ENCODE measurements at regions not wholly inside any gene's neighbourhood (a gene's known extent, or its start where the extent isn't known, plus 50 kb on each side); places are given as distances from the start of the nearest gene placed in this dataset.

DNA sequence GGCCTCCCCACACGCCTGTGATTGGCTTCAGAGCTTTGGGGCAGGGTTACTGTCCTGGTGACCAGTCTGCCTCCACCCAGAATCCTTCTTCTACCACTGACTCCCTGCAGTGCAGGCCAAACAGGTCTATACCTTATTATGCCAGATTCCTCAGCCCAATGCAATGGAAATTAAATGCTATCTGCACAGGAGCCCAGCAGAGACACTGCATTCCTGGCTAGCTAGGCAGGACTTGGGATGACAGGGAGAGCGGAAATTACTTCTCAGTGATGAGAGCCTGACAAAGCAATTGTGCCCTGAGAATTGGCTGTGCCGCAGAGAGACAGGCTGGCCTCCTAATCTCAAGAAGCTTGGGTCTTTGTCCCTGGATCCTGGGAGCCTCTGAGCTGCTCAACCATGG, 143.8 kb upstream of the NCAM1 start:
- DNase-seq (ENCODE audit: low spot score): no peak

DNA sequence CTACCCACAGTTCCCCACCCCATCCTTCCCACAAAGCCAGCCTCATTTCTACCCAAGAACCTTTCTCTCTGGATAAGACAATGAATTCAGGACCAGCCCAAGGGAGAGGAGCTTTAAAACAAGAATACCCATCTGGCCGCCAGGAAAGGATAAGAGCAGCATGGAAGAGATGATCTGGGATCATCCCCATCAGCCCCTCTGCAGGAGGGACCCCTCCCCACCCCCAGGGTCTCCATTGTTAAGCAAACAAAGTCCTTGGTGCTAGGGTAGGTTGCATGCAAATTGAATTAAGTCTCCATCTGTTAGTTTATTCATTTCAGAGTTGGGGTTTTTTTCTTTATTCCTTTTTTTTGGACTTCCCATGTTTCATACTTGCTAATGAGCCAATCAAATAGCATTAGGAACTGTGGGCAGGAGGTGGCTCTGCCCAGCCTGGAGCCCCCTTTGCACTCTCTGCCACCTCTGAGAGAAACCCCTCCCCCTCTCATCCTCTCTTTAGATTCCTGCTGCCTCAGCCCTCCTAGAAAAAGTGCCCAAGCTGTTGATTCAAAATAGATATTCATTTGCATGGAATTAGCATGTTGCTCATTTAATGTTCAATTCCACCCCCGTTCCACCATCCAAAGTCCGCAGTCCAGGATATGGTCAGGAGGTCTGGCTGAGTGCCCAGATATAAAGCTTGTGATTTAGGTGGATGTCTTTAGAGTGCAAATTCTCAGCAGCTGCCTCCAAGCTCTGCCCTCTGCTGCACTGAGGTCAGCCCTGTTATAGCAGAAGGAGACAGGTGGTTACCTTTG, 138.5 kb upstream of the NCAM1 start:
- no peak for DNase-seq (ENCODE audit: low spot score)

DNA sequence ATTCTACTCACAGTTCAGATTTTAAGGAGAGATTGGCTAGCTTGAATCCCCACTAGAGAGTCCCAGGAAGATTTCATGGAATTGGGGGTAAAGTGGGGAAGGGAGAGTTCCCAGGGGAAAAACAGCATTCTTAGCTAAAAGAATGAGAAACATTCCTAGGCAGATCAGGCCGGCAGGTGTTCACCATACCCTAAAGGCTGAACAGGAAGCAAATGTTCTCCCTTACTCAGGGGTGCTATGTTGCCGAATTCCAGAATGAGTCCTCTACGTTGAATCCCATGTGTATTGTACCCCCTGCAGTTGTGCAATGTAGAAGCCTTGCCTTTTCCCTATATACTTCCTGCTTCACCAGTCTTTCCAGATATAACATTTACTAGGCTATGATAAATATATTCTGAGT, 135.2 kb upstream of the NCAM1 start:
- no peak for DNase-seq (ENCODE audit: low spot score)

DNA sequence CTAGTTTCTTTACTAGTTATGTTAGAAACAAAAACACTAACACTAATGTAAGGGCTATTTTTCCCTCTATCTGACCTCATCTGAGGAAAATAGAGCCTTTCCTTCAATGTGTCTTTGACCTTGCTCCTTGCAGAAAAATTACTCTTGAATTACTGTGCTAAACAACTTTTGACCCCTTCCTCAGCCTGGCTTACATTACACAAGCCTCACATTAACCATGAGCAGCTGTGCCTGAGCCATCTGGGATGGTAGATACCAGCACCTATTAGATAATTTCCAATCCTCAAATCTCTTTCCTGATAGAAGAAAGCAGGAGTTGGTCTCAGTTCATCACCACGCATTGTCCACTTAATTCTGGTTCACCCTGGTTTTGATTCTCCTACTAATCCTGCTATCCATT, 134.4 kb upstream of the NCAM1 start:
- no peak for DNase-seq (ENCODE audit: low spot score)

DNA sequence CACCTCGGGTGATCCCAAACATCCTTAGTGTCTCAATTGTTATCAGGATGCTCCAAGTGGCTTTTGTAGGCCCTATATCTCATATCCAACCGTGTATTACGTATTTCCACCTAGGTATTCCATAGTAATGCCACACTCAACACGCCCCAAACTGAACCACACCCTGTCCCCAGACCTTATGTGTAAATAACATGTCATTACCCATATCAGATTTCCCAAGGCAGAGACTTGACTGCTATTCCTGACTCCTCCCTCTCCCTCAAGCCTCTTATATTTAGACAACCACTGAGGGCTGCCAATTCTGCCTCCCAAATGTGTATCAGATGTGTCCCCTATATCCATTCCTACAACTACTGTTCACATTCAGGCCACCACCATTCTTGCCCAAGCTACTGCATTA, 132.8 kb upstream of the NCAM1 start:
- no peak for DNase-seq (ENCODE audit: low spot score)

DNA sequence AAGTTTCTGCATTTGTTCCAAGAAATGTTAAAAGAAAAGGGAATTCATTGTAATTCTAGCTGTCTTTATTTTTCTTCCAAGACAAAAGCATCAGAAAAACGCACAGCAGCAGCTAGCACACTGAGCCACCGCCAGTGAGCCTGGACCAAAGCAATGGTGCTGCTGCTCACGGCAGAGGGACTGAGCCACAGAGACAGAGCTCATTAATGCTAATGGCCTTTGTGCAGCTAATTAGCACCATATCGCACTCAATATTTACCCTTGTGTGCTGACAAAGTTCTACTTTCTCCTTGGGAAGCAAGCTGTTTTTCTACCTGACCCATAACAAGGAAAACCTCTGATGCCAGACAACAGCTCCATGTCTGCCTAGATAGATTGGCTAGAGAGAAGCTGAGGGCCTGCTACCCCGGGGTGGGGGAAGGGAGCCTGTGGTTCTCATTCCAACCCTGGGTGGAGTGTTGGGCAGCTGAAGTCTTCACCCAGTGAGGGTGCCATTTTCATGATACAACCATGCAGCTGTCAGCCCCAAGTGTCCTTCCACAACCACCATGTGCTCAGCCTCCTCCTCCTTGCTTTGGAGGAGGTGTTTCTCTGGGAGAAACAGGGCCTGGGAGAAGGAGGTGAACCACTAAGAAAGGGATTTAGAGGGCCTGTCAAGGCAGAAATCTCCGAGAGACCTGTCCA, 131.1 kb upstream of the NCAM1 start:
- no peak for DNase-seq (ENCODE audit: low spot score)

DNA sequence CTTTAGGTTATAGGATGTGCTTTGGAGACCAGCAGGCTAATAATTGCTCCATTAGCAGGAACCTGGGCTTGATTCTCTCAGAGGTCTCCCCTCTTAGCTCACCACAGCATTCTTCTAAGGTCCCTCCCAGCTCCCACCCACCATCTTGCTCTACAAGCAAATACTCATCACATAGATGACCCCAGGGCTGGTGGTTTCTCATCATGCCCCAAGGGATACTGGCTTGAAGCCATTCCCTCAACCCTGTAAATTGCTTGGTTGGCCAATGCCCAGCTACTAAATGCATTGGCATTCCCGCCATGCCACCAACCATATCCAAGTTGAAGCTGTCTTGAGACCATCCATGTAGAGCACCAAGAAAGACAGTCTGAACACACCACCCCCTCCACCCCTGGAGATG, 130.2 kb upstream of the NCAM1 start:
- no peak for DNase-seq (ENCODE audit: low spot score)

DNA sequence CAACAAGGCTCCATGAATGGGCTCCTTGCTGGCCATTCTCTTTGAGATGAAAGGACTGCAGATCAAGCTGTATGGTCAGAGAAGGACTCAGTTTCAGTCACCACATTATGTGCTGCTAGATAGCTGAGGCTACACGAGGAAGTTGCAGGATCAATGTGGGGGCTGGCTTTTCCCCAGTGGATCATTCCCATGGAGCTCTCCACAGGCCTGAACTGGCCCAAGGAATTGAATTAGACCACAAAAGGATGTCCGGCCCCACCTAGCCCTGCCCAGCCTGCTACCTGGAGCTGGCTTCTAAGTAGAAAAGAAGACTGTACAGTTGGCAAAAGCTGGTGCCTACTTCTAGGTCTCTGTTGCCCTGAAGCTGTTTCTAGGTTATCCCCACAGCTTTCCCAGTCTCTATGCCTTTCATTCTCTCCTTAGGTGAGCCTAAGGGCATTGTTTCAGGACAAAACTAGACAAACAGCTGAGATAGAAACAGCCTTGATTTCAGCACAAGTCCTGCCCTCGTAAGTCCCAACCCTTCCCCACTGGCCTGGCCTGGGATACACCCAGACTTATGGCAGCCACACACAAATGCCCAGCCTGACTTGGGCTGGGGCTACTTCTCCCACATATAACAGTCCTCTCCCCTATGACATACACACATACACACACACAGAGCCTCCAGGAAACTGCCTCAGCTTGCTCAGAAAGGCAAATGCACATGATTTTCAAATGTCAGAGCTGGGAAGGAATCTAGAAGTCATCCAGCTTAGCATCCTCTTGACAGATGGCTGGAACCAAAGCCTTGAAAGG, 129.1 kb upstream of the NCAM1 start:
- no peak for DNase-seq (ENCODE audit: low spot score)

DNA sequence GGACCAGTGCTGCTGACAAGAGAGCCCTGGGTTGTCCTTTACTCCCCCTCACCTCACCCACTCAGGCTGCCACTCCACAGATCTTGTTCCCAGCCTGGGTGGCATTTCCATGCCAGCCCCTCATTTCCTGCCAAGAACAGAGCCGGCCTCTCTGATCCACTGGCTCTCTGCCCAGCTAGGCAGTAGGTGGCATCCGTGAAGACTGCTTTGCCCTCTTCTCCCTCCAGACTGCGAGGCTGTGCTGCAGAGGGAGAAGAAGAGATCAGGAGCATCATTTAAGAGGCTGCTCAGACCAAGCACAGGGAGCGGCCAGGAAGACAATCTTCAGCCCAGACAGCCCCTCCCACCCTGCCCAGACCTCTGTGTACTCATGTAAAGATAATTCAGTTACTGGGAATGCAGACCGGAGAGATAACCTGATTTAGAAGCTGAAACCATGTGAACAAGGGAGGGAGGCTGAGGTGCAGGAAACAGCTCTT, 126.9 kb upstream of the NCAM1 start:
- DNase-seq (ENCODE audit: low spot score): no peak

DNA sequence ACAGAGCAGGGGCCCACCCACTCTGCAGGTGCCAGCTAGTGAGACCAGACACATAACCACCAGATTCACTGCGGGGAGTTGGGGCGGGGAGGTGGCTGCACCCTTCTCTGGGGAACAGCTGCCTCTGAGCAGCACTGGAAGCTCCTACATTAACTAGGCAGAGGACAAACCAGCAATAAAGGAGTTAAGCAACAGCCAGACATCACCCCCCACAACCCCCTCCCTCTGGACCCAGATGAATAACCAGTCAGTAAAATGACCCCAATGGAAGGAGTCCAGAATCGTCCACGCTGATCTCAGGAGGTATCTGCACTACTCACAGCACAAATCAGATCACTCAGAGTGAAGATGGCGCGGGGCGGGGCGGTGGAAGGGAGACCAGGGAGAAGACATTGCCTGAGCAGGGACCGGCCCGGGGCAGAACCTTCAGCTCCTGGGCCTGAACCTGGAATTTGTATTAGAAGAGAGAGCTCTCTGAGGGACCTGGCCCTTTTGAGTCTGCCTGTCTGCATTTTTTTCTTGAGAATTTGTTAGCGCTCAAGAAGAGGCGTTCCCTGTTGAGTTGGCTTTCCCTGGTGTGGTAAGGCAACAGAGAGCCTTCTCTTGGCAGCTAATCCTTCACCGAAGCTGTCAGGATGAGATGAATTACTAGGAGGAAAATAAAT, 125.5 kb upstream of the NCAM1 start:
- DNase-seq (ENCODE audit: low spot score): no peak

DNA sequence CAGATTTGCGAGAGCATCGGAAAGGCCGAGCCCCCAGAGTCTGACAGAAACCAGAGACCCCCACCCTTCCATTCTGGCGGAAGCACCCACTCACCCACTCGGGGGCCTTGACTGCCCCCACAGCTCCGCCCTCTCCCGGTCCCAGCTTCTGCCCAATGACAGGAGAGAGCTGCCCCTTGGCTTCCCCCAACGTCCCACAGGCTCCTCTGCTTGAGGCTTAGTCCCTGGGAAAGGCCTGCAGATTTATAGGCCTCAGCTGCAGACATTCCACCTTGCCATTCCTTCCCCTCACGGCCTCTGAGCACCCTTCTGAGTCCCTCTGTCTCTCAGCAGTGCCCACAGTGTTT, 125.0 kb upstream of the NCAM1 start:
- DNase-seq (ENCODE audit: low spot score): no peak

DNA sequence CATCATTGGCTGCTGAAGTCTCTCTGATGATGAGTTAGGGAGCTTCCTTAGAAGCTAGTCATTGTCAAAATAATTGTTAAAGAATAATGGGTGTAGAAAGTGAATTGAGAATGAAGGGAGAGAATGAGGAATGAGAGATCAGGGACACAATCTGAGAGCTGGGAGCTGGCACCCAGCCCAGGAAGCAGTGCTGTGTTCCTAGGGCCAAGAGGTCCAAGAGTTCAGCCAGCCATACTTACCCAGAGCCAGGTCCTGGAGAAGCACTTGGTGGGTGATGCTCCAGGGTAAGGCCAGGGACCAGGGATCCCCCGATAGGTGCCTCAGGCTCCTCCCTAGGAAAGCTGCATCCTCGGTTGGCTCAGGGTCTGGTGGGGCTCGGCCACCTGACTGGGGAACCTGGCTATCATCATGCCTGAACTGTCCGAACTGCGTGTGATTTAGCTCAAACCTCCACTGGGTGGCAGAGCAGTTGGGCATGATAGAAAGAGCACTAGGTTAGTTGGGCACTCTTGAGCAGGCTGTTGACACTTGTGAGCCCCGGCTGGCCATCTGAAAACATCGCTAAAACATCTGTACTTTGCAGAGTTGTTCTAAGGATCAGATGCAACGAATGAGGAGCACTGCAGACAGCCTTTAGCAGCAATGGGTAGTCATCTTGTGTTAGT, 123.9 kb upstream of the NCAM1 start:
- no peak for DNase-seq (ENCODE audit: low spot score)

DNA sequence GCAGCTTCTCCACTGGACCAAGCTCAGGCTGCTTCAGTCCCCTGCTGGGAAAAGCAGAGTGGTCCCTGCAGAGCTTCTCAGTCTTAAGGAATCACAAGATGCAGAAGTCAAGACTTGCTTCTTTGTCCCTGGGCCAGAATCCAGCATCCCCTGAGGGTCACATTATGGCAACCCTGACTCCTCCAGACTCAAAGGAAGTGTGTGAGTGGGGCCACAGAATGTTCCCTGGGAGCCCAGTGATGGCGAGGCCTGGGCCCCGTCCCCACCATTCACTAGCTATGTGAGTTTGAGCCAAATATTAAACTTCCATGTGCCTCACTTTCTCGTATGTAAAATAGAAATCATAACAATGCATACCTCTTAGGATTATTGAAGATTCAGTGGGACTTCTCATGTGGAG, 122.2 kb upstream of the NCAM1 start:
- no peak for DNase-seq (ENCODE audit: low spot score)

DNA sequence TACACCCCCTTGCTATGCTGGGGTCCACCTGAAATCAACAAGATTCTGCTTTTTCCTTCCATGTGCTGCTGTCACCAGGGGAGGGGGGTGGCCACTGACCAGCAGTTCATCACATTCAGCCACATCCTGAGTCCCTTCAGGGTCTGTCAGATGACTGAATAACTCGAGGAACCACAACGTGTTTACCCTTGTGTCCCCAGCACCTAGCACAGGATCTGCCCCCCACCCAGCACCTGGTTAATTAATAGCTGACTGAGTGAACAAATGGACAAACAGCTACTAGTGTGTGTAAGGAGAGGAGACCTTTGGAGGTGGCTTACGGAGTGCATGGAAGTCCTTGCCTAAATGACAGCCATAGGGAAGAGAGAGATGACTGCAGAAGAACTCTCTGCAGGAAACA, 119.5 kb upstream of the NCAM1 start:
- no peak for DNase-seq (ENCODE audit: low spot score)

DNA sequence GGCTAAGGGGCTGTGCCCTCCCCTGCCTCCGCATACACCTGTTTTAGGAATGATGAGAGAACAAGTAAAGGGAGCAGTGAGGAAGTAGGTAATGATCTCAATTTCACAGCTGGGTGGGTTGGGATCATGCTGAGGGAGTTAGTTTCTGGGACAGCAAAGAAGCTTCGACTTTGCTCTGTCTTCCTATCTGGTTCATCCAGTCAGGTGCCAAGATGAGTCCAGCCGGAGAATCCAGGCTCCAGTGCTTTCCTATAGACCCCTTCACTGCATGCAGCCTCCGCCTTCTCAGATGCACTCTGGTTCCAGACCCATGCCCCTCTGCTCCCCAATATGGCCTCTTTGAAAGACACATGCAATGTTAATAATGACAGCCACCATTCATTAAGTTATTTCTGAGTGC, 119.1 kb upstream of the NCAM1 start:
- DNase-seq (ENCODE audit: low spot score): no peak

DNA sequence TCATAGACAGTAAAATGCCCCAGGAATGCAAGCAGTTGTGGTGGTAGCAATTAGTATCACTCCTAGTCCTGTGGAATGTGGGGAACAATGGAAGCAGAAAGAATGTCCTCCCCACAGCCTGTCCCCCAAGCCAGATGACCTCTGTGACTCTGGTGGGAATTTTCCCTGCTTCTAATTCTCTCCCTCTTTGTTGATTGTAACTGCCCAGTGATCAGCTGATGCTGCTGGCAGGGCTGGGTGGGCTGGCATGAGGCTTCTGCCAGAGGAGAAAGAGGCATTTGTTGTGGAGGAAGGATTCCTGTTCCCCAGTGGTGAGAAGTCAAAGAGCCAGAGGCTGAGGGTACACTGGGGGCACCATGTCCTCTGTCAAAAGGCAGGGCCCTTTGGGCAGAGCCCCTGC, 116.7 kb upstream of the NCAM1 start:
- no peak for DNase-seq (ENCODE audit: low spot score)

DNA sequence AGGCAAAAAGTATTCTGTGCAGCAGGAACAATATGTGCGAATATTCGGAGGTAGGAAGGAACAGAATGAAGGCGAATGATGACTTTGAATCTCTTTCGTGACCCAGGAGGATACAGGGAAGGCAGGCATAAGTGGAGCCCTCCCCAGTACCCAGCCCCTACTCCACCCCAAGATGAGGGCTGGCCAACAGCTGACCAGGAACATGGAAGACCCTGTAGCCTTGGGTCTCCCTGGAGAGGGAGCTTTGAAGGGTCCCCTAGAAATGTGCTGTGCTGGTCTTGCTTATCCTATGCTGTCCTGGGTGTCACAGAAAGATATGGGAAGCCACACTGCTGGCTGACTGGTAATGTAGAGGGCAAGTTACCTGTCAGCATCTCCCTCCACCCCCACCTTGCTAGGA, 113.7 kb upstream of the NCAM1 start:
- no peak for DNase-seq (ENCODE audit: low spot score)

DNA sequence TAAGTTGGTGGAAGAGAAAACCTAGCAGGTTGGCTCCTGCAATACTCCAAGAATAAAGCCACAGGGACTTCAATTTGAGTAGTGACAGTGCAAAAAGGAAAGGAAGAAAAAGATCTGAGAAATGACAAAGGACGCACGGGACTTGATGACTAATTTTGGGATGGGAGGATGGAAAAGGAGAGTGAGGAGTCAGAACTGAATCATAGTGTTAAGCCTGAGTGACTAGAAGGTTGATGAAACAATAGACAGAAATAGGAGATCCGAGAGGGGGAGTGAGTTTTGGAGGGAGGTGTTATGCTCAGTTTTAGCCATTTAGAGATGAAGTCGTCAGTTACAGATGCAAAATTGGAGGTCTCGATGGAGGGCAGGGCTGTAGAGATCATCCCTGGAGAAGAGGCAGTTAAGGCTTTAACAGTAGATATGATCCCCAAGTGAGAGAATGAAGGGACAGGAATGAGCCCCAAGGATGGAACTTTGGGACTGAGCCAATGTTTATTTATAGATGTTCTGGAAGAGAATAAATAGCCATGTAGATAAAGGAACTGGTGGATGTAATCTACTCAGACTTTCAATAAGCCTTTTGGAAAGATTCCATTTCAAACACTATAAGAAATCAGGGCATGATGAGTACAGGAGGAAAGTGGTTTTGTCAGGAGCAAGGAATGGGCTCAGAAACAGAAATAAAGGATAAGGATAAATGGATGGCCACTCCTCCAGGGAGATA, 108.9 kb upstream of the NCAM1 start:
- DNase-seq (ENCODE audit: low spot score): no peak

DNA sequence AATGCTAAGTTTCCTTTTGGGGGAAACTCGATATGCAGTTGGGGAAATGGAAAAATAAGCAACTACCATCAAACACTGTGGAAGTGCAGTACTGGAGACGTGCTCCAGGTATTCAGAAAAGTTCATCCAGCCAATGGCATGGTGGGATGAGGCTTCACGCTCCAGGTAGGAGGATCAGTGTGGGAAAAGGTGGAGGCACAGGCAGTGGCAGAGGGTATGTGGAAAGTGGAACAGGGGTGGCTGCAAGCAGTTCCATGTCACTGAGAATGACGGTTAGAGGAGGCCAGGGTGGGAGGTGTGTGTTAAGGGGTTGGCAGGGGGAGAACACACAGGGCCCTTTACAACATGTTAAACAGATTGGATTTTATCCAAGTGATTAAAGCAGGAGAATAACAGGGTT, 105.1 kb upstream of the NCAM1 start:
- DNase-seq (ENCODE audit: low spot score): no peak

DNA sequence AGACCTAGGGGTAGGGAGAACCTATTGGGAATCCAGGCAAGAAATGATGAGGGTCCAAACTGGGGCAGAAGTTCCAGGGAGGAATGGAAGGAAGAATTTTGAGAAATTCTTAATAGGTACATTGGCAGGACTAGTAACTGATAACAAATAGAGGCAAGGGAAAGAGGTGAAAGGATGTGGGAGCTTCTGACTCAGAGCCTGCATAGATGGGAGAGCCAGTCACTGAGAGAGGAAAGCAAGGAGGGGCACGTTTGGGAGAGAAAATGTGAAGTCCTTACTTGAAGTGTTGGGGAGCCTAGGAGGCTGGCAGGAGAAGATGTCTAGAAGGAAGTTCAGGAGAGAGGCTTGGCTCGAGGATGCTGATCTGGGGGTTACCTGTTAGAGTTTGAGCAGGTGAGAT, 104.6 kb upstream of the NCAM1 start:
- no peak for DNase-seq (ENCODE audit: low spot score)

DNA sequence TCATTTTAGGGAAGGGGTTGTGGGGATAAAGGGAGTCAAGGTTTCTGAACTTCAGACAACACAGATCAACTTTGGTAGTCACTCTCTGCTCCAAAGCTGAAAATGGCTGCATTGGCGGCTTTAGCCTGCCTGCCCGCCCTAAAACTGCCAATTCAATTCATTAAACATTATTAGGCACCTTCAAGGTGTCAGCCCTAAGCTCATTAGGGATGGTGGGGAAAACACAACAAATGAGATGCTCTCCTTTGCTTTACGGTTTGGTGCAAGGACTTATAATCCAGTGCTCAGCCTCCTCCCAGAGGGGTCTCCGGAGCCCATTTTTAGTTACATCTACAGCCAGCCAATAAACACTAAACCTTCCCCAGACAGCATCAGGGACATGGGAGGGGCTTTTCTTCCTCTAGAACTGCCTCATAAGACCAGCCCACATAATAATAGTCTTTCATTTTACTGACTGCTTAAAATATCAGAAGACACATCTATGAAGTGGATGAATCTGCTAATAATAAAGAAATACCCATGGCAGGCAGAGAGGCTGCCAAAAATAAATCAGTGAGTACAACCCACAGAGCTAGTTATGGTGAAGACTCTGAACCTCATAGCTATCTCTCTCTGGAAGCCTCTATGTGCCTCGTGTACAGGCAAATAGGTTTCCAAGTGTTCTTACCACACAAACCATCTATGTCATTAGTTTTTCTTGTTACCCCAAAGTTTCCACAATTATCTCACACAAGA, 102.8 kb upstream of the NCAM1 start:
- no peak for DNase-seq (ENCODE audit: low spot score)

Measured in activated CD4-positive, alpha-beta T cell treated with anti-CD3 and anti-CD28 coated beads, Interleukin-2, Interleukin-4, amounts not matched to agents 100 ng/mL and 50 ng/mL, durations not matched to agents 16 hours and 8 hours (primary cell).